ENCODE measurements at regions not wholly inside any gene's neighbourhood (a gene's known extent, or its start where the extent isn't known, plus 50 kb on each side); places are given as distances from the start of the nearest gene placed in this dataset.
"Not testable (repeated sequence)": the region's sequence is repeated elsewhere in the genome, so short reads cannot be mapped to it uniquely, and the experiment has no call there.

- not testable (repeated sequence) for TF ChIP-seq CTCF (IDR thresholded peaks at IDR 0.05; ENCODE audit: low read depth, low read length, missing input control); GABPA (IDR thresholded peaks at IDR 0.05 in 1 of 2, conservative IDR thresholded peaks at IDR 0.05 in 1 of 2); SP1 (IDR thresholded peaks at IDR 0.05); TAF1 (conservative IDR thresholded peaks at IDR 0.05); JUND (IDR thresholded peaks at IDR 0.05); NR2F2 (IDR thresholded peaks at IDR 0.05); RAD21 (IDR thresholded peaks at IDR 0.05)
Measured at GRCh38 chr1:148429856-148430255, 53.2 kb downstream of the PPIAL4G start.

Data from liver (tissue), 3 donors.